SW480 (cell line): ENCODE measurements at regions not wholly inside any gene's neighbourhood (a gene's known extent, or its start where the extent isn't known, plus 50 kb on each side); places are given as distances from the start of the nearest gene placed in this dataset.
"Not testable (repeated sequence)": the region's sequence is repeated elsewhere in the genome, so short reads cannot be mapped to it uniquely, and the experiment has no call there.

ENCODE experiments used
- DNase-seq: peaks from one replicate; pipeline ENCODE4 v3.0.0-alpha.2; 2016; ENCODE audit warnings: low spot score

DNA sequence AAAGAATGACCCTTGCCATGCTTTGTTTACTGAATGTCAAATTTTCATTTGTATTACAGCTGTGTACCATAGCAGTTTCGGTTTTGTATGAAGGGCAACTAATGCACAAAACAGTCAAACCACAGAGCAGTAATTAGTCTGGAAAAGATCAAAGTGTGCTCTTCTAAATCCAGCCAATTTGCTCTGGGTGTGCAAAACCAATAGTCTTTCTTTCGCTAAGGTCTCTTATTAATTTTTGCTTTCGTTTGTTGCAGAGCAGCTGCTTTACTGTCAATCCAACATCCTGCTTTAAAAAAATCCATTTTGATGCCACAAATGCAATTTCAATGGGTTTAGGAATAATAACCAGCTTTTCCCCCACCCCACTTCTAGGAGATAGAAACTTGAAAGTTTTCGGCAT, 114.2 kb downstream of the BRMS1L start:
- peak; percentile 76 for DNase-seq

DNA sequence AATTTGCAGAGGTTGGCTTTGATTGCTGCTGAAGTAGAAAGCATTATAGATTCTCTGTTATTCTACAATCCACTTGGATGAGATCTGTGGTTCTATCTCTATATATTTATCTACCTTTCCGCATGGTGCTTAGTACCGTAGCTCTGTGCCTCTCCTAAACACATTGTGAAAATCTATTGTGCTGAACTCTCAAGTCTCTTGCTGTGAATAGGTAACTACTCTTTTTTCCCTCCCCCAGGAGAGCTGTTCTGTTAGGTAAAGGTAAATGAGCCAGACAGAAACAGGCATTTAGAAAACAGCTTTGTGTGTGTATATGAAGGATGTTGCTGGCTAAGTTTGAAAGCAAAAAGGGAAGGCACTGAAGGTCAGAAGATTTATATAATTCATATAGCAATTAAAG, 112.6 kb downstream of the BRMS1L start:
- DNase-seq, result no peak

DNA sequence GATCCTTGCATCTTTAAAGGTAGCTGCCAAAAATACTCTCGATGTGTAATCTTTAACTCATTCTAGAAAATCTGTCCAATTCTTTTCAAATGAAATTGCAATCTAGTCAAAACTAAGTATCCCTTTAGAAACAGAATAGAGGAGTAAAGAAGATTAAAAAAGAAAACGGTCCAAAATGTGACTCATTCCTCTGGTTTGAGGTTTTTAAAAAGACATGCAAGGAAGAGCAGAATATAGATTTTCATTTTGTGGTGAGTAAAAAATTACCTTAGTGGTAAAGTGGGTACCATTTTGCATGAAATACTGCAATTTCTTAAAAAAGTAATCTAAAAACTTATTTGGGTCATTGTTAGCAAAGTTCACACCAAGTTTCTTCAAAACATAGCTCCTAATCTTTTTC, 108.4 kb downstream of the BRMS1L start:
- no peak for DNase-seq

DNA sequence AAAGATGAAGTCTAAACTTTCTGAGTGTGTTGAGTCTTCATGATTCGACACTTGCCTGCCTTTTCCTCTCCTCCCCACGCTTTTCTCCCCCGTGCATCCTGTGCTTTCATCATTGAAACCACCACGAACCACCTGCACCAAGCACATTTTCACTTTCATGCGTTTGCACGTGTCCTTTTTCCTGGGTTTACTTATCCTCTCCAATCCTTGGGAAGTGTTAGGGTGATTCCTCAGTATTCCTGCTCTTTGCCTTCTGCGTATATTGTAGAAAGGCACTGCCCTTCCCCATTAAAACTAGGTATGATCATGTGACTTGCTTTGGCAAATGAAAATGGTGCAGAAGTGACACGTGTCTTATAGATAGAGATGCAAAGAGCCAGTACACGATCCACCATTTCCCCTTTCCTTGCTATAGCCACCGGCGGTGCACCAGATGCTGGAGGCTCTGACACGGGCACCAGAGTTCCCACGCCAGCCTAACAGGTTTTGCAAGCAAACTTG, 106.6 kb downstream of the BRMS1L start:
- no peak for DNase-seq

DNA sequence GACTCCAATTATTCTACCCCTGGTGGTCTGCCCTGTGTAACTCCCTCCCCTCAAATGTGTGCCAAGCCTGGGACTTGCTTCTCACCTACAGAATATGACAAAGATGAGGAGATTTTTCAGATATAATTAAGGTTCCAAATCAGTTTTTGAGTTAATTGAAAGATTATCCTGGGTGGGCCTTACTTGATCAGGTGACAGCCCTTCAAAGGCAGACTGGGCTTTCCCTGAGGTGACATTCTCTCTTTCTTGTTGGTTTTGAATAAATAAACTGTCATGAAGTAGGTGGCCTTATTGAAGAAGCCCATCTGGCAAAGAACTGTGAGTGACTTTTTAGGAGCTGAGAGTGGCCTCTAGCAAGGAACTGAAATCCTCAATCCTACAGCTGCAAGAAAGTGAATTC, 106.0 kb downstream of the BRMS1L start:
- no peak for DNase-seq

DNA sequence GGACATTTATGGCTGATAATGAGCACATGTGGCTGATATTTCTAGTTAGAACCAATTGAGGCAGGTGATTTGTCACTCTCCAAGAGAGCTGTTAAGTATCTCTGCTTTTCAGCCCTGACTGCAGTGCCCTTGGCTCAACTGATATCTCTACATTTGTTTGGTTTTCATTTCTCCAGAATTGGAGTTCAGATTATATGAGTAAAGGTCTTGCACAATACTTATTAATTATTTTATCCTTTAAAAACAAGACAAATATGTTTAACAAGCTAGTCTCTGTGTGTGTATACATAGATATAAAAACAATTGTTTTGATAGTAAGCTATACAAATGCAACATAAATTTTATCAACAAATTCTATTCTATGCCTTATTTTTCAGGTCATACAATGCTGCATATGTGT, 105.2 kb downstream of the BRMS1L start:
- no peak for DNase-seq

DNA sequence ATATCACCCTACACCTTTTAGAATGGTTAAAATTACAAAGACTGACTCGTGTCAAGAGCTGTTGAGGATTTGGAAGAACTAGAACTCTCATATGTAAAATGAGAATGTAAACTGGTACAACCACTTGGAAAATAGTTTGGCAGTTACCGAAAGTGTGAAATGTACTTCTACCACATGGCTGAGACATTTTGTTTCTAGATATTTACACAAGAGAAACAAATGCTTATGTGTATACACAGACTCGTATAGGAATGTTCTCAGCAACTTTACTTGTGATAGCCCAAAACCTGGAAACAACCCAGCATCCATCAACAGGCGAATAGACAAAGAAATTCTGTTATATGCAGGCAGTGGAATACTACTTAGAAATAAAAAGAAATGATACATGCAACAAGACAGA, 103.0 kb downstream of the BRMS1L start:
- no peak for DNase-seq

DNA sequence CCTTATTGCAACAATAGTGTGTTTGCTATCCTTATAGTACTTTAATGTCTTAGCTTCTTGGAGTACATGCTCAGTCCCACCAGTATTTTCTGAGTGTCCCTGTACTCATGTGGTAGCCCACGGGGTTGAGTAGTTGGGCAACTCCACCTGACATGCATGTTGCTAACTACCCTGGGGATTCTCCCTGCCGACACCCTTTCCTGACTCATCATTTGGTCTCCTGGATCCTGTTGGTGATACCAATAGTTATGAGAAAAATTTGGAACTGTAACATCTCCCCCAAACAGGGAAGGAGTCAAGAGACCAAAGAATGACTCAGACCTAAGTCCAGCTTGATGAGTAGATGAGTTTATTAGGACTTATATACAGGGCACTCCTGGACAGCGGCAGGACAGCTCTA, 101.6 kb downstream of the BRMS1L start:
- peak; percentile 8 for DNase-seq

DNA sequence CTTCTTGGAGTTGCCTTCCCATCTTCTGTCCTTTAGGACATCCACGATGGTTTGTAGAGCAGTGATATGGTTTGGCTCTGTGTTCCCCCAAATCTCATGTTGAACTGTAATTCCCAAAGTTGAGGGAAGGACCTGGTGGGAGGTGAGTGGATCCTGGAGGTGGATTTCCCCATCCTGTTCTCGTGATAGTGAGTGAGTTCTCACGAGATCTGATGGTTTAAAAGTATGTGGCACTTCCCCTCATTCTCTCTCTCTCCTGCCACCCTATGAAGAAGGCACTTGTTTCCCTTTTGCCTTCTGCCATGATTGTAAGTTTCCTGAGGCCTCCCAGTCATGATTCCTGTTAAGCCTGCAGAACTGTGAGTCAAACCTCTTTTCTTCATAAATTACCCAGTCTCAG, 99.2 kb downstream of the BRMS1L start:
- DNase-seq, result no peak

DNA sequence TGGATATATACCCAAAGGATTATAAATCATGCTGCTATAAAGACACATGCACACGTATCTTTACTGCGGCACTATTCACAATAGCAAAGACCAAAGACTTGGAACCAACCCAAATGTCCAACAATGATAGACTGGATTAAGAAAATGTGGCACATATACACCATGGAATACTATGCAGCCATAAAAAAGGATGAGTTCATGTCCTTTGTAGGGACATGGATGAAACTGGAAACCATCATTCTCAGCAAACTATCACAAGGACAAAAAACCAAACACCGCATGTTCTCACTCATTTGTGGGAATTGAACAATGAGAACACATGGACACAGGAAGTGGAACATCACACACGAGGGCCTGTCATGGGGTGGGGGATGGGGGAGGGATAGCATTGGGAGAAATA, 96.5 kb downstream of the BRMS1L start:
- DNase-seq, result not testable (repeated sequence)

DNA sequence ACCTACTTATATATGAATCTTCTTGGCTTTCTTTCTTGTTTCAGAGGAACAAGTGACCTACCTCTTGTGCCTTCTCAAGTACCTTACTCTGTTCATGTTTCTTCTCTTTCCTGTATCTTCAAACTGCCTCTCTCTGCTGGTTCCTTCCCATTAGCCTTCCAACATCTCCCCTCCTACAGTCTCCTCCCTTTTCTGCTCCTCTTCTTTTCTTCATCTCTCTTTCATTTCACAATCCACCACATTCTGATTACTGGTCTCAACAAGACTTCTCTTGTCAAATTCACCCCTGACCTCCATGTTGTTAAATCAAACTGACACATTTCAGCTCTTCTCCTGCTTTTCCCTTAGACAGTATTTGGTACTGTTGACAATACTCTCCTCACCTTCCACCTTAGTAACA, 95.6 kb downstream of the BRMS1L start:
- DNase-seq, result no peak
